ENCODE measurements at regions not wholly inside any gene's neighbourhood (a gene's known extent, or its start where the extent isn't known, plus 50 kb on each side); places are given as distances from the start of the nearest gene placed in this dataset.
"Not testable (repeated sequence)": the region's sequence is repeated elsewhere in the genome, so short reads cannot be mapped to it uniquely, and the experiment has no call there.

GRCh38 chr4:85168234-85168834 is 201.8 kb upstream of the WDFY3 start:
- DNase-seq: no peak

DNA sequence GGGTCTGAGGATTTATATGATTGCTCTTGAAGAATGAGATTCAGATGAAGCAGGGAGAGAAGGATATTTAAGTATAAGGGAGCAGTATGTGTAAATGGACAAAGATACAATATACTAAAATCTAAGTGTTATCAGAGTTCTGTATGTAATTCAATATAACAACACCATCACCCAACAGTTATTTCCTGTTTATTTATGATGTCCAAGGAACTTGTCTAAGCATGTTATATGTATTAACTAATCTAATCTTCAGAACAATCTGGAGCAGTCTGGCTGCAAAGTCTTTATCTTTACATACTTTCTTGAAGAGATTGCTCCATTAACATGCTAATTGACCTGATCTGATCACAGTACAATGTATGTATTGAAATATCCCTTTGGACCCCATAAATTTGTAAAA is 203.8 kb upstream of the WDFY3 start:
- no peak for DNase-seq

- no peak for DNase-seq
Observed at GRCh38 chr4:85175190-85175589, 208.7 kb upstream of the WDFY3 start.

DNA sequence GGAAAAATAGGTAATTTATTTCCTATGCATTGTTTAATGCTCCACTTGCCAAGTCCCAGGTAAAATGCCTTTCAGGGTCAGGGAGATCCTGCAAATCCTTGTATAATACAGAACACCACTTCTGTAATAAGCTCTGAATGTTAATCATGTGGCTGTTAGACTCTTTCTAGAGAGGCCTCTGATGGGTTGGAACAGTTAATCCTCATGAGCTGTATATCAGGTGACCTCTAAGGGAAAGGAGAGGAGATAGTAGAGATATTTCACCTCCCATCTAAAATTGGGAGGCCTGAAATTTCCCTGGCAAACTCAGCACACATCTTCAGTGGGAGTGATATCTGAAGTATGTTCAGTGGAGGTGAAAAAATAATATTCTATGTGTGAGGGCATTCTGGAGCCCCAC is 210.6 kb upstream of the WDFY3 start:
- no peak for DNase-seq

DNA sequence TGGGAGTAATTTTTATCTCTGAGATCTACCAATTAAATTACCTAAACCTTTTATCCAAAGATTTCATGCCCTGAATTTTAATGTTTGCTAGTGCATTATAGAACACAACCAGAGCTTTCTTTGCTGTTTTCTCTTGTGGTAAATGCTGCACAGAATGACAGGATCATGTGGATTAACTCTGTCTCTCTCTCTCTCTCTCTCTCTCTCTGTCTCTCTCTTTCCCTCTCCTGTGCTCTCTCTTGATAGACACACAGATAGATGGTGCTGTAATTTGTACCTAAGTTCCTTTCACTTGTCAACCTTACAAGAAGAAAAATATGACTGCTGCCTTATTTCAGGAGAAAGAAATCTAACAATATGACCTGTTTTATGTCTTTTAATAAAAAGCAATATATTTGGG is 211.2 kb upstream of the WDFY3 start:
- no peak for DNase-seq

- DNase-seq: no peak
Observed at GRCh38 chr4:85180533-85180932, 214.0 kb upstream of the WDFY3 start.

DNA sequence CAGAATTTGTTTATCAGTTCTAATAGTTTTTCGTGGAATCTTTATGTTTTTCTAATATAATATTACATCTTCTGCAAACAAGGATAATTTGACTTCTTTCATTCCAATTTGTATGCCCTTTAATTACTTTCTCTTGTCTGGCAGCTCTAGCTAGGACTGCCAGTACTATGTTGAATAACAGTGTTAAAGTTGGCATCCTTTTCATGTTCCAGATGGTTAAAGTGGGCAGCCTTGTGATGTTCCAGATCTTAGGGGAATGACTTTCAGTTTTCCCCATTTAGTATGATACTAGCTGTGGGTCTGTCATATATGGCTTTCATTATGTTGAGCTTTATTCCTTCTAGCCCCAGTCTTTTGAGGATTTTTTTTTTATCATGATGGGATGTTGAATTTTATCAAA is 220.6 kb upstream of the WDFY3 start:
- DNase-seq: no peak

- DNase-seq: not testable (repeated sequence)
Observed at GRCh38 chr4:85196015-85196414, 229.5 kb upstream of the WDFY3 start.

DNA sequence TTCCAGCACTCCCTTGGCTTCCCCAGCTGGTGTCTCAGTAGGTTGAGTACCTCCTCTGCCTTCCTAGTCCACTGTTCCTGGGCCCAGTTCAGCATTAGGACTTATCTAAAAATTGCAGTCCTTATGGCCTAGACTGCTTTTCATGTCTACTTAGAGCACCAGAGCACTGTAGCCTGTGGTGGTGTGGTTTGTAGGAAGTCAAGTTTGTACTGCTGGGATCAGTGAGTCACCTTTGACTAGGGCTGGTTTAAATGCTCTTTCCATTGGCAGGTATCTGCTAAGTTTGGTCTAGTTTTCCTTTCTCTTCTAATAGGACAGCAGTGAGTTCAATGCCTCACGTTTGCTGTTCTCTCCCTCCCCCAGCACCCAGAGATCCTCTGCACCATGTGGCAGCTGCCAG is 233.6 kb upstream of the WDFY3 start:
- no peak for DNase-seq

DNA sequence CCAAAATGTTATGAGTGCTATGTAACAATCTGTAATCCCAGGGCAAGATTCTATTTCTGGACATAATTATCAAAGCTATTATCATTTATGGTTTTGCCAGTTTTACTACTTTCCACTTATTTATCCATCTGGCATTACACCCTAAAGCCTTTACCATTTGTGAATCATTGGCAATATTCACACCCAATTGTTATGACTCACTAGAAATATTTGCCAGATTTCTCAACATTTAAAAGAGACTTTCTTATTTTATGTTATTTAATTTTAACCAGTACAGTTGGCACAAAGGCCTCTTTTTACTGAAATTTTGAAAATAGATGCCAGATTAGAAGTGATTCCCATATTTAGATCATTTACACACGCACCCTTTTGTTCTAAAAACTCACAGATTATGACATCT is 242.7 kb upstream of the WDFY3 start:
- no peak for DNase-seq

DNA sequence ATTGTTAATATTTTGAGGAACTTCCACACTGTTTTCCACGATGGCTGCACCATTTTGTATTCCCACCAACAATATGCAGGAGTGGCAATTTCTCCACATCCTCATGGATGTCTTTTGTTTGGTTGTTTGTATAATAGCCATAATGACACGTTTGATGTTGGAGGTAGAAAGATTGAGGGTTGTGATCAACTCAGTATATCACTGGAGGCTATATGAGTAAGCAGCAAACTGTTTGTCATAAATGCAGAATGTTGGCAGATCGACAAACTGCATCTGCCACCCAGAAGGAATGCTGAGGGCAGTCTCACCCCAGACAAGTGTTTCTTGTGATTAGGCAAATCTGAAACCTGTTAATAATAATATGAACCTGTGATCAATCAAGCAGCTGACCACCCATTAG is 243.9 kb upstream of the WDFY3 start:
- no peak for DNase-seq

DNA sequence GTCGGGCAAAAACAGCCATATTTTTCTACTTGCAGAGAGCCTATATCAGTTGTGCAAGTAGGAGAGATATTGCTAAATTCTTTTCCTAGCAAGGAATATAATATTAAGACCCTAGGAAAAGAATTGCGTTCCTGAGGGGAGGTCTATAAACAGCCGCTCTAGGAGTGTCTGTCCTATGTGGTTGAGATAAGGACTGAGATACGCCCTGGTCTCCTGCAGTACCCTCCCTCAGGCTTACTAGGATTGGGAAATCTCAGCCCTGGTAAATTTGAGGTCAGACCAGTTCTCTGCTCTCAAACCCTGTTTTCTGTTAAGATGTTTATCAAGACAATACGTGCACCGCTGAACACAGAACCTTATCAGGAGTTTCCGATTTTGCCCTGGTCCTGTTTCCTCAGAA is 250.1 kb upstream of the WDFY3 start:
- not testable (repeated sequence) for DNase-seq

DNA sequence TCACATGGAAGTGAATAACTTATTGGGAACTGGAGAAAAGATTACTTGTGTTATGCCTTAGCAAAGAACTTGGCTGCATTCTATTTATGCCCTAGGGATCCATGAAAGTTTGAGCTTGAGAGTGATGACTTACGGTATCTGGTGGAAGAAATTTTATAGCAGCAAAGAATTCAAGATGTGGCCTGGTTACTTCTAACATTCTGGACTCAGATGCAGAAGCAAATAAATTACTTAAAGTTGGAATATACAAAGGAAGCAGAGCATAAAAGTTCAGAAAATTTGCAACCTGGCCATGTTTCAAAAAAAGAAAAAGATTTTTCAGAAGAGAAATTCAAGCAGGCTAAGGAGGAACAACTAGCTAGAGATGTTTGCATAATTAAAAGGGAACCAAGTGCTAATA is 252.3 kb upstream of the WDFY3 start:
- no peak for DNase-seq

GRCh38 chr4:85221606-85222005 is 253.3 kb upstream of the ARHGAP24 start:
- DNase-seq: no peak

GRCh38 chr4:85222561-85222960 is 252.4 kb upstream of the ARHGAP24 start:
- DNase-seq: no peak

DNA sequence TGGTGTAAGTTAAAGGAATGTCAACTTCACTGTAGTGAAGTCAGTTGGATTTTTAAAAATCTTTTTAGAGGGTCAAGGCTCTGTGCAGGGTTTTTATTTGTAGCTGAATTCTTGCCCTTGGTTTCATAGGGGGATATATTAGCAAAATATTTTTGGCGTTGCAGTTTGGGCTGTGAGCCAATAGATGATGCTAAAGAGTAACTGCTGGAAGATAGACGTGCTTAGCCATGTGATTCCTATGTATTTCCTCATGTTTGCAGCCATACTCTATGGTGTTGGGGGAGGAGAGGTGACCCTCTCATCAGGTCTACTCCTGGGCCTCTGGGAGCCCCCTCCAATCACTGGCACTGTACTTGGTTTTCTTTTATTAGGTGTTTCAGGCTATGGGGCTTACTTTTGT is 246.7 kb upstream of the ARHGAP24 start:
- DNase-seq: no peak

DNA sequence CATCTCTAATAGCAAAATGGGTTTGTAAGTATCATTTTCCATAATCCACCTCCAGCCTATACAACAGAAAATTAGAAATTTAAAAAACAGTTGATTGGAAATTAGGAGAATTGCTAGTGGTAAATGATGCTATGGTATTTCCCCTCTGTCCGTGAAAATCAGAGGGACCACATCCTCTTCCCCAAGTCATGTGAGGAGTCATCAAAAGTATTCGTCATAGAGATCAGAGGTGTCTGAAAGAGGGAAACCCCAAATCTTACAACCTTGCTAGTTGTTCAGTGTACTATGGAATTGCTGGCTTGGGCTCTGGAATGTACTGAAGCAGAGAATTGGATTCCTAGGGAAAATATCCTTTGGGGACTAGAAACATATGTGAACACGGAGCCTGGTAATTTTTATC is 241.4 kb upstream of the ARHGAP24 start:
- no peak for DNase-seq

GRCh38 chr4:85243857-85244256 is 231.1 kb upstream of the ARHGAP24 start:
- no peak for DNase-seq

DNA sequence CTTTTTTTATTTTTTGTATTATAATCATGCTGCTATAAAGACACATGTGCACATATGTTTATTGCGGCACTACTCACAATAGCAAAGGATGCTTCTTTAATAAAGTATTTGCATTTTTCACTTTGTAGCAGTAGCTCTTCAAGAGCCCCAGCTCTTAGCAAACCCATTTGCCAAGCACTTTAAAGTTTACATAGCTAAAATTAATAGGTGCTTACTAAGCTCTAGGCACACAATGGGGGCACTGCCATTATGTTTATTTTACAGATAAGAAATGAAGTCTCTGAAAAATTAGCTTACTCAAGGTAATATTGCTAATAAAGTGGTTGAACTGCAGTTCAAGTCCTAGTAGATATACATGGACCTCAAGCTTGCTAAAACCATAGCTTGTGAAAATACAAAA is 230.3 kb upstream of the ARHGAP24 start:
- DNase-seq: no peak

DNA sequence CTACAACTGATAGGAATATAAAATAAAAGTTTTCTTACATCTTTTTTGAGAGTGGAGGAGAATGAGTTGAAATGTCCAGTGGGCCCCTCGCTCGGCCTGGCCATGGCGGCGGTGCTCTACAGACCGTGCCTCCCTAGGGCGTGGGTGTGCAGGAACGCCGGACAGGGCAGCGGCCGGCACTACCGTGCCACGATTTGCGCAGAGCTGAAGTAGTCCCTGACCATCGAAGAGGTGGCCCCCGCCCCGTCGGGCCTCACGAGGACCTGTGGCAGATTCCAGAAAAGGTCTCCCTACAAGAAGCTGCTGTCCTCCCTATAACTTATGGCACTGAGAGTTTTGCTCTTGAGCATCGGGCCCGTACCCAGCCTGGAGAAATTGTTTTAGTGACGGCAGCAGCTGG is 228.9 kb upstream of the ARHGAP24 start:
- no peak for DNase-seq

GRCh38 chr4:85250852-85251251 is 224.1 kb upstream of the ARHGAP24 start:
- no peak for DNase-seq

DNA sequence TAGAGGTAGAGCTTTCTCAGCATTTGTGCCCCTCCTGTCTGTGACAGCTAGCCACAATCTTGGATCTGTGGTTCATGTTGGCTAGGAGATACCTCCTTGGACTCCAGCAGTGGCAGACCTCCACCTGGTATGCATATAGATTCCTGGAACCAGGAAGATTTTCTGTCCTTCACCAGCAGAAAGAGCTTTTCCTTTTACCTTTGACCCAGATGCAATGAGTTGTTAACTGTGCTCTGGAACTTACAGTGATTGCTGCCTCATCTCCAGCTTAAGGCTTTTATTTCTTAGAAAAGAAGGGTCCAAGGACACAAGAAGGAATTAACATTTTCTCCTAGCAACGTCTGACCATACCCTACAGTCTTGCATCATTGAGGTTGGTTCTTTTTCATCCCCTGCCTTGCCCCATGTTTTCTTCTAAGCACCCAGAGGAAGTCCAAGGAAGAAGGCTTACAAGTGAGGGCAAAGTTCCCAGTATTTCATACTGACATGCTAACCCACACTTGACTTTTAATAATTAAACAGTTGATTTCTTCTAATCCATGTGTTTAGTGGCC is 217.1 kb upstream of the ARHGAP24 start:
- no peak for DNase-seq

DNA sequence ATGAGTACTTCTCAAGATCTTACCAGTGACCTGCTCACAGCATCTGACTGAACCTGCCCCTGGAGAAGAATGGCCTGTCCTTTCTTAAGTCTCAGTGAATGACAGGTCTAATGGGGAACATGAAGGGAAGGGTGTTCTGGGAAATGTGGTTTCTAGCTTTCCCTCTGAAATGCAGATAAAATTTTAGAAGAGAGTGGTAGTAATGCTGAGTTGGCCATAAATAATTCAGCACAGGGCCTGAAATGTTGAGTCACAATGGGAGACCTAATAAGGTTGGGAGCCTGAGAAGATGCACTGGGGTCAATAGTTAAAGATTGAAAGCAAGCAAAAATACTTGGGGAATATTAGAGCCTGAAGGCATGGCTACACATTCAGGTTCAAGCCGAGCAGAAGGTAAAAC is 214.9 kb upstream of the ARHGAP24 start:
- no peak for DNase-seq

DNA sequence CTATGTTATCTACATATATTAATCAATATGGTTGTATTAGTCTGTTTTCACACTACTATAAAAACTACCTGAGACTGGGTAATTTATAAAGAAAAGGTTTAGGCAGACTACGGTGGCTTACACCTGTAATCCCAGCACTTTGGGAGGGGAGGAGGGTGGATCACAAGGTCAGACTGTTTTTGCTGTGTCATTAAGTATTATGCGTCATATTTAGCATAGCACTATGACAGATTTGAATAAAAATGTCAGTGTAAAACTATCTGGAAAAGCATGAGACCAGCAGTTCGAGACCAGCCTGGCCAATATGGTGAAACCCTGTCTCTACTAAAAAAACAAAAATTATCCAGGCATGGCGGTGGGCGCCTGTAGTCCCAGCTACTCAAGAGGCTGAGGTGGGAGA is 209.7 kb upstream of the ARHGAP24 start:
- DNase-seq: no peak

GRCh38 chr4:85268188-85268587 is 206.8 kb upstream of the ARHGAP24 start:
- DNase-seq: no peak

DNA sequence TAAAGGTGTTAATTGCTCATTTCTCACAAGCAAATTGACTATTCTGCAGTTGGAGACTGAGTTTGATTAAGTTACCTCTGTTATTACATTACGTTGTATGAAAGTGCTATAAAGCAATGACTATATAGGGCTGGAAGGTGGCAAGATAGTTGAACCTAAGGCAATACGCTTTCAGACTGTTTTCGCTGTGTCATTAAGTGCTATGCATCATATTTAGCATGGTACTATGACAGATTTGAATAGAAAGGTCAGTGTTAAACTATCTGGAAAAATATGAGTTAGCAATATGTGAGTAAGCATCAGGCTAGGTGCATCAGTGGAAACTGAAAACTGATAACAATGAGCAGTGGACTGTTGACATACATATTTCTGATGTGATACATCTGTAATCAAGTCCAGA is 206.0 kb upstream of the ARHGAP24 start:
- no peak for DNase-seq
